DOHH2 (cell line): ENCODE measurements at regions not wholly inside any gene's neighbourhood (a gene's known extent, or its start where the extent isn't known, plus 50 kb on each side); places are given as distances from the start of the nearest gene placed in this dataset.

Experiments used
- CTCF ChIP-seq: fragments of 200-600 bp; sonication (generic); IDR thresholded peaks from one replicate; pipeline ENCODE4 v1.5.1; 2014; ENCODE audit warnings: antibody characterized with exemption, mild to moderate bottlenecking, low read depth, low read length; ENCODE audit not compliant: poor library complexity, severe bottlenecking
- EZH2phosphoT487 ChIP-seq: fragments of 200-600 bp; sonication (generic); IDR thresholded peaks from 2 replicates; pipeline ENCODE4 v1.6.1; 2017; ENCODE audit warnings: borderline replicate concordance, mild to moderate bottlenecking, antibody characterized with exemption, low read length, moderate library complexity, mixed read lengths

DNA sequence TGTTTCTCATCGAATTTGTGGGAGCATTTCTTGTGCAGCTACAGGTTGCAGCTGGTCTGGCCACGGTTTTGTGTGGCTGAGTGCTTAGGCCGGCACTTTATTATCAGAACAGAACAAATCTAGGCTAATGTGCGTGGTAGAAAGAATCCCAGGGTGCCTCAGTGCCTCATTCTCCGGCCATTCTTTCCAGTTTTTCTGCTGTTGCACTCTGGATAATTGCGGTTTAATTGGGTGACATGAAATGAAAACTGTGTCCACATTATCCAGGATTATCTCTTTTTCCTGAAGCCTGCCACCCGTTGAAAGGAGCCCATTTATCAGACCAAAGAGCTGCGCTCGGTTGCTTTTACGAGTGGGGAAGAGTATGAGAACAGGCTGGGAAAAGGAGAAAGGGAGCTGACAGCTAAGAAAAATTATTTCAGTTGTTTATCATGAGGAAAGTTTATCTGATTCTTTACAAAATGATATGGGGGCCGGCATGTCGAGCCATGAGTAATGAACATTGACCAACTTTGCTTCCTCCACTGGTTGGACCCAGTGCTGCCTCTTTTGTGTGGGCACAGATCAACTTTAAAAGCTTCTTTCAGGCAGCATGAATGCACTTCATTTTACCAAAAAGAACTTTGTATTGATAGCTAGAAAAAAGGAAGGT, 117.0 kb upstream of the SOX21 start:
- TF ChIP-seq CTCF, result no peak
- TF ChIP-seq EZH2phosphoT487, result no peak
